ENCODE measurements at regions not wholly inside any gene's neighbourhood (a gene's known extent, or its start where the extent isn't known, plus 50 kb on each side); places are given as distances from the start of the nearest gene placed in this dataset.

DNA sequence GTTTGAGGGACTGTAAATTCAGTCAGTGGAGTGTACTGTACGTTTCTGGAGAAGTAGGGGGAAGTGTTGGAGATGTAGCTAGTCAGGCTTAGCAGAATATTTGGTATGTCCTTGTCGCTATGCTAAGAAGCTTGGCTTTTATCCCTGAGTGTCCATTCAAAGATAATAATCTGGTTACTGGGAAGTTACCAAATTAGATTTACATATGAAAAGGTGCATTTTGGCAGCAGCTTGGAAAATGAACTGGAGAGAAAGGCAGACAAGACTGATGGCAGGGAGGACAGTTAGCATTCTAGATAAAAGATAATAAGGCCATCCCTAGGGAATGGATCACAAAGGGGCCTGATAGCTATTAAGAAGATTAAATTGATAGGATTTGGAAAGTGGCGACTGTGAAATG, 58.7 kb downstream of the P2RY1 start:
- TF ChIP-seq EZH2 (IDR thresholded peaks at IDR 0.05) (no peak), CTCF (IDR thresholded peaks at IDR 0.05) (no peak)
